Sciatic nerve (tissue), 2 donors: ENCODE measurements at regions not wholly inside any gene's neighbourhood (a gene's known extent, or its start where the extent isn't known, plus 50 kb on each side); places are given as distances from the start of the nearest gene placed in this dataset.
A peak's percentile ranks its signal among the peaks of the same experiment; 100 is the strongest.

ENCODE experiments used
- ATAC-seq: fragments of 200-7000 bp; cut with Tn5 transposase; one replicate; pipeline ENCODE4 v1.9.1; 2020; ENCODE audit warnings: mild to moderate bottlenecking, moderate library complexity
- DNase-seq: peaks from one replicate; pipeline ENCODE4 v3.0.0-alpha.2; 2020; ENCODE audit warnings: low spot score
- intact Hi-C: fragments of 100-400 bp; cut with DNase I; formaldehyde crosslinking; loops from one replicate; pipeline ENCODE4 v1.14.2; 2022
- donor health status: DM: no; HTN: no; CAD: no.
- donor health status: DM: no; HTN: no; CAD: no.

DNA sequence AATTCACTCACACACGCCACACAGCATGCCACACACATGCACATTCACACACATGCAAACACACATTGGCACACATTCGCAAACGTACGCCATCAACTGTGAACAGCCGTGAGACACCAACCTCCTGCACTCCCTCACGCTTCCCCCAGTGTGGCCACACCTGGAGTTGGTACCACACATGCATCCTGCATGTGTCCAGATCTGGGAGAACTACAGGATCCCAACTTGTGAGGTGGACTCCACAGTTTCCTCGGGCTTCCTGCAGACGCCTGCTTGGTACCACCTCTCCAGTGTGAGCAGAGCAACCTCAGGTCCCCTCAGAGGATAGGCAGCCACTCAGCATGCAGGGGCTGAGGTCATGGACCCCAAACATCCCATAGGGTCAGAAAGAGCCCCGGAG is 239.0 kb downstream of the EIPR1 start:
- ATAC-seq (no peak), DNase-seq (no peak)
- intact Hi-C loops, result no loop called here

DNA sequence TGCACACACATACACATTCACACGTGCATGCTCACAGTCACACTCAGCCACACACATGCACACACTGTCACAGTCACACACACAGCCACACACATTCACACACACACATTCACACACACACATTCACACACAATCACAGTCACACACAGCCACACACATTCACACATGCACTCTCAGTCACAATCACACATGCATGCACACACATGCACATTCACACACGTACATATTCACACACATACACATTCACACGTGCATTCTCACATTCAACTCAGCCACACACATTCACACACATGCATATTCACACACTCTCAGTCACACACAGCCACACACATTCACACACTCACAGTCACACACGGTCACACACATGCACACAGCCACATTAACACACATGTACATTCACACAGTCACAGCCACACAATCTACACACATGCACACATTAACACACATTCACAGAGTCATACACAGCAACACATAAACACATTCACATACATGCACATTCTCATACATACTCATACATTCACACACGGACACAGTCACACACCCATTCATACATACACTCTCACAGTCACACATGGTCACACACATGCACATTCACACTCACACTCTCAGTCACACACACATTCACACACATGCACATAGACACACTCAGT is 239.8 kb downstream of the EIPR1 start:
- intact Hi-C loops, result no loop called here
- DNase-seq, result no peak

DNA sequence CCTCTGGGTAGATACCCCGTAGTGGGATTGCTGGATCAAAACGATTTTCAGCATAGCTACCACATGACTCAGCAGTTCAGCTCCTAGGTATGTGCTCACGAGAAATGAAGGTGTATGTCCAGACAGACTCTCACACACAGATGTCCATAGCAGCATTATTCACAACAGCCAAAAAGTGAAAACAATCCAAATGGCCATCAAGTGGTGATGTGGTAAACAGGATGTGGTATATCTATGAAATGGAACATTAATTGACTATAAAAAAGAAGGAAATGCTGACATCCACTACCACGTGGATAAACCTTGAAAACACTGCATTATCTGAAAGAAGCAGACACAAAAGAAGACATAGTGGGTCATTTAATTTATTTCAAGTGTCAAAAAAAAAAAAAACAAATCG is 241.9 kb downstream of the EIPR1 start:
- ATAC-seq, result no peak
- intact Hi-C loops, result no loop called here

More for the DNA sequence above, 239.8 kb downstream of the EIPR1 start:
- ATAC-seq, result no peak

DNA sequence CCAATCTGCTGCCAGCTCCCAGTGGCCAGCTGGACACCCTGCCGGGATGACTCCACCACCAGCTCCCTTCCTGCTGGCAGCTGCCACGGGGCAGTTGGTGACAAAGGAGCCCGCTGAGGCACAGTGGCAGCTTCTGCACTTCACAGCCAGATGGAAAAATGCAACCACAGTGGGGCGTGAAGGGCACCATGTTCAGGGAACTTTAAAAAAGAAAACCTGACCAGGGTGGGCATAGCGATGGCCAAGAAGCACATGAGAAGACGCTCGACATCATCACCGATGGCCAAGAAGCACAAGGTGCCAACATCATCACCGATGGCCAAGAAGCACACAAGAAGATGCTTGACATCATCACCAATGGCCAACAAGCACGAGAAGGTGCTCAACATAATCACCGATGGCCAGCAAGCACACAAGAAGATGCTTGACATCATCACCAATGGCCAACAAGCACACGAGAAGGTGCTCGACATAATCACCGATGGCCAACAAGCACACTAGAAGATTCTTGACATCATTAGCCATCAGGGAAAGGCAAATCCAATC is 243.5 kb downstream of the EIPR1 start:
- intact Hi-C loops, result no loop called here
- DNase-seq (no peak), ATAC-seq (no peak)

More for the DNA sequence above, 241.9 kb downstream of the EIPR1 start:
- no peak for DNase-seq

DNA sequence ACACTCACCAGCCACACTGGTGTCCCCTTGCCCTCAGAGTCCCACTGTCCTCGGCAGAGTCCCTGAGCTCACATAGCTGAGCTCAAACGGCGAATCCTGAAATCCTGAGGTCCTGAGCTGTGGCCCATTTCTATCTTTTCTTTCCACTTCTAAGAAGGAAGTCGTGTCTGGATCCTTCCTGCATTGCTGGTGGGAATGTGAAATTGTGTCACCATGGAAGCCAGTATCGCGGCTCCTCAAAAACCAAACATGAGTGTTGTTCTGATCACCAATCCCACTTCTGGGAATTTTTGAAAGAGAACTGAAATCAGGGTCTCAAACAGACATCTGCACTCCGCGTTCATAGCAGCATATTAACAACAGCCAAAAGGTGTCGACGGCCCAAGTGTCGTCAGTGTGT is 244.7 kb downstream of the EIPR1 start:
- intact Hi-C loops, result no loop called here
- DNase-seq (no peak), ATAC-seq (no peak)

DNA sequence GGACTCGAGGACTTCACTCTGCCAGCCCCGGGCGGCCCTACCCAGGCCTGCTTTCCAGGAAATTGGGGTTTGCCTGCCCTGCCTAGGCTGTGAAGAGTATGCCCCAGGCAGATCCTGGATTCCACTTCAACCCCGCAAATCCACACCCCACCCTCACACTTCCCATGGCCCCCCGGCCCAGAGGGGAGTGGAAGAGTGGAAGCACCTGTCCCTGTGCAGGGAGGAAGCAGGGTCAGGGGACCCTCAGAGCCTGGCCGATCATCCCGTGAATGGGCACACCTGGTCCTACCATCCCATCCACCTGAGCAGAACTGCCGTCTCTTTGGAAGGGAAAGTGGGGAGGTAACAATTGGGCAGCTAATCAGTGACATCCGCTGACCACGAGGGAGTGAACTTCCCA is 245.2 kb downstream of the EIPR1 start:
- intact Hi-C loops, result no loop called here
- DNase-seq (no peak), ATAC-seq (no peak)

DNA sequence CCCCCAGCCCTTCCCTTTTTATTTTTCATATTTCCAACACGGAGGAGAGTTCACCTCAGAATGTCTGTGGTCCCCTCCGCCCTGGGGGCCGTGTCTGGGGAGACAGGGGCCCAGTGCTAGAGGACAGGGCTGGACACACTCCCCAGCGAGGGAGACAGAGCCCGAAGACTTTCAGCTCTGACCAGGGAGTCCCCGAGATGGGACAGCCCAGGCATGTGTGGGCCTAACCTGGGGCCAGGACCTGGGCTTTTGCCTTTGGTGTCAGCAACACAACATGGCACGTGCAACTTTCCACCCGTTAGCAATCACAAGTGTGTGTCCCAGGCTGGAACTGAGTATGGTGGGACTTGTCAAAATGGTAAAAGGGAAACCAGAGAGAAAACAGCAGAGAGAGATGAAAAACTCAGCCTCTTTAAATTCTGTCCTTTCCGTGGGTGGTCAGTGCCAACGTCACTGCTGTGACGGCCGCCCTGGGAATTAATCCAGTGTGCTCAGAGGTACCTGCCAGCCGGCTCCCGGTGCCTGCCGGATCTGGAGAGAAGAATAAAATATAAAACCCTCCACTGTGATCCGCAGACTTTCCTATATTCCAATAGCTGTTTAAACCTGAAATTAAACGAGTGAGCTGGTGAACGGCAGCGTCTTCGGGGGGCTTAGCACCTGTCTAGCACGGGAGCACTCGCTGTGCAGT is 245.8 kb downstream of the EIPR1 start:
- ATAC-seq (no peak), DNase-seq (peak; percentile 19)
- intact Hi-C loops, result no loop called here

DNA sequence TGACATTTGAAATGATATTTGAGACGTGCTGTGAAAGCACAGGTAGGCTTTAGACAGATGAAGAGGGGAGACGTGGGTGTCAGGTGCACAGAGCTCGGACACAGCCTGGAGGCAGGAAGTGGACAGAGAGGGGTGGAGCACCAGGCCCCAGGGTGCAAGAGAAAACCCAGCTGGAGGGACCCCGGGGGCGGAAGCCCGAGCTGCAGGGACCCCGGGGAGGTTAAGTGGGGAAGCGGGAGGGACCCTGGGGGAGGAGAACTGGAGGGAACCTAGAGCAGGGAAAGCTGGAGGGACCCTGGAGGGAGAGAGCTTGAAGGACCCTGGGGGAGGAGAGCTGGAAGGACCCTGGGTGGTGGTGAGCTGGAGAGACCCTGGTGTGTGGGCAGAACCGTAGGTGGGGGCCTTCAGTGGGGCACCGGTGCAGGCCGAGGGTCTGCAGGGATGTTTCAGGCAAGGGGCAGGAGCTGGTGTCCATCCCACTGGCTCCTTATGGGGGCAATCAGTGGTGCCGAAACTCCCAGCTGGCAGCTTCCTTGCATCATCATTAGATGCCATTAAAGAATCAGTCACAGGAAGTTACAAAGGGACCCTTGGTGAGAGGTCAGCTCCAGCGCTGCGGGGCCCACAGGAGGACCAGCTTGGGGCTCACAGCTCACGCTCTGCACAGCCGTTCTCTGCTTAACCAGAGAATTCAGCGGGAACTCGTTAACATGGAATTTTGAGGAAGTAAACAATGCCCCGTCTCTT is 246.6 kb downstream of the EIPR1 start:
- DNase-seq (peak; percentile 42), ATAC-seq (no peak)
- intact Hi-C loops, result no loop called here

DNA sequence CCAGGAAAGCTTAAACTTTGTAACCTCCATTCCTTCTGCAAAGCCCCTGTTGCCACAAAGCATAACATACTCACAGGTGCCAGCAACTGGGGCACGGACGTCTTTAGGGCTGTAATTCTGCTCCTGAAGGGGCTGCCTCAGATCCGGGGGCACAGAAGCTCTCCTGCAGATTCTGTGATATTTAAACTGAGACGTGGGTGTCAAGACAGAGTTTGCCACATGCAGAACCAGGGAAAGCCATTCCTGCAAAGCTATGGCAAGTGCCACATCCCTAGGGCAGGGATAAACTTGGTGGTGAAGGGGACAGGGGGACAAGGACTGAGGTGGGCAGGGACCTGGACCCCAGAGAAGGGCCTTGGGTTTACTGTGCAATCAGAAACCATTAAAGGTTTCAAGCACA is 247.2 kb downstream of the EIPR1 start:
- no peak for DNase-seq

DNA sequence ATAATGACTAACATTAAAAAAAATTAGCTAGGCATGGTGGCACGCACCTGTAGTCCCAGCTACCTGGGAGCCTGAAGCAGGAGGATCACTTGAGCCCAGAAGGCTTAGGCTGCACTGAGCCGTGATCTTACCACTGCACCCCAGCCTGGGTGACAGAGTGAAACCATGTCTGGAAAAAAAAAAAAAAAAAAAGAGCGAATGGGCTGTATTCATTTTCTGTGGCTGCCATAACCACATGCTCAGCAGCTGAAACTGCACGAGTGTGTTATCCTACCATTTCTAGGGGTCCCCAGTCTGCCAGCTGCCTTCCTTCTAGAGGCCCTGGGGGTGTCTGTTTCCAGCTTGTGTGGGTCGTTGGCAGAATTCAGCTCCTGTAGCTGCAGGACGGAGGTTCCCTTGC is 247.8 kb downstream of the EIPR1 start:
- intact Hi-C loops, result no loop called here
- no peak for DNase-seq
- no peak for ATAC-seq

More for the DNA sequence above, 247.2 kb downstream of the EIPR1 start:
- no peak for ATAC-seq
- intact Hi-C loops, result no loop called here

DNA sequence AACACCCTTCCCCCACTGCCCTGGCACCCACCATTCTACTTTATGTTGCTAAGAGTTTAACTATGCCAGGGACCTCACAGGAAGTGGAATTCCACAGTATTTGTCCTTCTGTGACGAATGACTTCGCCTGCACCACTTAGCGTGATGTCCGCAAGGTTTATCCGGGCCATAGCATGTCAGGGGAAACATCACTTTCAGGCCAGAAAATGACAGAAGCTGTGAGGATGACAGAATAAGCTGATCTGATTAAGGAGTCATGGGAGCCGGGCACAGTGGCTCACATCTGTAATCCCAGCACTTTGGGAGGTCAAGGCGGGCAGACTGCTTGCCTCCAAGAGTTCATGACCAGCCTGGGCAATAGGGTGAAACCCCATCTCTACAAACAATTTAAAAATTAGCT is 248.8 kb downstream of the EIPR1 start:
- no peak for ATAC-seq
- intact Hi-C loops, result no loop called here
- DNase-seq, result no peak

DNA sequence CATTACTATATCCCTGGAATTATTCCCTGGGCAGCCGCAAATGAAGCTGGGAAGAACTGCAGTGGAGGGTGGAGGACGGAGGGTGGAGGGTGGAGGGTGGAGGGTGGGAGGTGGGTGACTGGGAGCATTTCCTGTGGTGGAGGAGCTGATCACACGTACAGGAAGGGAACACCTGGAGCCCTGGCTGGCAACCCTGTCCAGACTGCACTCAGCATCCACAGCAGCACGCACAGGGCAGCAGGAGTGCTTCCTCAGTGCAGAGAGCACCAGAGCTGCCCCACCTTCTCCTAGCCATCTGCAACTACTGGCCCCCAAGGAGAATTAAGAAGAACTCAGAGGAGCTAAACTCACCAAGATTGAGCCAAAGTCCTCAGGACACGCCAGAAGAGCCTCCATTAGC is 249.9 kb downstream of the EIPR1 start:
- ATAC-seq (no peak), DNase-seq (no peak)

DNA sequence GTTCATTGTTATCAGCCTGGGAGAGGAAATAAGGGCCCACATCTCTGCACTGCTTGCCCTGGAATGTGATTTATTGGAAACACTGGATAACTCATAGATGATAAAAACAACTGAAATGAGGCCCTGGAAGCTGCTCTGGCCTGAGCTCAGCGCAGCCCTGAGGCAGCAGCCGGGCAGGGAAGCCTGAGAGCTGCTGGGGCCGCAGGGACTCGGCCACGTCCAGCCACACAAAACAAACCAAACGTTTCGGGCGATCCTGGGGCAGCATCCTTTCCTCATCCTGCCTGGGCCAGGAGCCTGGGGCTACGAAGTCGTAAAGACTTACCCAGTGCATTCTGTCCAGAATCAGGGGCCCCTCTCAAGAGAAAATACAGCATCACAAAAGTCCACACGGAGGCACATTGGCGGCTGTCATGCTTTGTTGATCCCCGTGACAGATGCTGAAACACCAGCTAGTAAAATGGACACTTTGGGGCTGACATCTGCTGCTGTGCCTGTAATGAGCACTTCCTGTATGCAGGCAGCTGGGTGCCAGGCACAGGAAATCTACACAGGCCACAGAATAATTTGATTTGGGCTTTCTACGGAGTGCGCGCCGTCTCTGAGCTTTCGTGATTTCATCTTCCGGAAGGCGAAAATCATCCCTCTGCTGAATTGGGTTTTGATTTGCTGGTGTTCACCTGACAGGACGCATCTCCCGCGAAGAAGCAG is 250.6 kb downstream of the EIPR1 start:
- DNase-seq (peak; percentile 25), ATAC-seq (no peak)
- intact Hi-C loops, result no loop called here

More for the DNA sequence above, 249.9 kb downstream of the EIPR1 start:
- intact Hi-C loops, result no loop called here

DNA sequence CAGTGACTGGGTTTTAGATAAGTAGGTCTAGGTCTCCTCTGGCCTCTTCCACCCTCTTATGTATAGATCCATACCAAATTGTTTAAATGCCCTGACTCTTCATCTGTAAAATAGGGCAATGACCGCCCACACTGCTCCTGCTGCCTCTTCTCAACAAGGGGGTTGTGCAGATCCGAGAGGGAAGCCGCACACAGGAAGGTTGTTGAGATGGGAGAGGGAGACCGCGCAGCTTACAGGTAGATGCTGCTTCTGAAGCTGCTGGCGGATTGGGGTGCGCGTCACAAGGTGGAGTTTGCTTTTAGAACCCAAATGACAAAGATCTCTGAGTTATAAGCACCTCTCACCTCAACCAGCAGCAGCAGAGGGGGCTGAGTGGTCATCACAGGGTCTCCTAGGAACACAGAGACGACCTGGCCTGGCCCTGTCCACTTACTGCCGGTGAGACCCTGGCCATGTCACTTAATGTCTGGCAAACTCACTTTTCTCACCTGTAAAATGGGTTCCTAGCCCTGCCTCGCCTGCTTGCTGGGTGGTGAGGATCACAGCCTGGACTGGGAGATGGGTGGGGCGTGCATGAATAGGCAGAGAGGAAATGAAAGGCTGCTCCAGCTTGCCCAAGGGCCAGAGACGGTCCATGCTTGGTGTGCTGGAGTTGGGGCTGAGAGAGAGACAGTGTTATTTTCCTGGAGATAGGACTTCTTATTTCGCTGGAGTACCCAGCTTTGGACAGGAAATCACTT is 251.3 kb downstream of the EIPR1 start:
- intact Hi-C loops, result no loop called here
- peak; percentile 38 for DNase-seq
- no peak for ATAC-seq

DNA sequence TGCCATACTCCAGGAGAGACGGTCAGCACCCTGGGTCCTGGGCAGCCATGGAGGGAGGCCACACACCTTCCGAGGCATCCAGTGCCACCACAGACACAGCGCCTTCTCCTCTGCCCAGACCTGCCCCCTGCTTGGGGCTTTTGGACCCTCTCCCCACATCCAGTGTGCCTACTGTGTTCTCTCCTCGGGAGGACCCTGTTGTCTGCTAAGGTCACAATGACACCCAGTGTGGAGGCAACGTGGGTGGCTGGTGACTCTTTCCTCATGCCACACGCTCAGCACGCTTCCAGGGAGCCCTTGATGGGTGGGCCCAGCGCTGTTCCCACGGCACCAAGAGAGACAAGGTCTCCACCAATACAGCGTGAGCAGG is 251.9 kb downstream of the EIPR1 start:
- intact Hi-C loops, result no loop called here
- DNase-seq (peak; percentile 21), ATAC-seq (no peak)

DNA sequence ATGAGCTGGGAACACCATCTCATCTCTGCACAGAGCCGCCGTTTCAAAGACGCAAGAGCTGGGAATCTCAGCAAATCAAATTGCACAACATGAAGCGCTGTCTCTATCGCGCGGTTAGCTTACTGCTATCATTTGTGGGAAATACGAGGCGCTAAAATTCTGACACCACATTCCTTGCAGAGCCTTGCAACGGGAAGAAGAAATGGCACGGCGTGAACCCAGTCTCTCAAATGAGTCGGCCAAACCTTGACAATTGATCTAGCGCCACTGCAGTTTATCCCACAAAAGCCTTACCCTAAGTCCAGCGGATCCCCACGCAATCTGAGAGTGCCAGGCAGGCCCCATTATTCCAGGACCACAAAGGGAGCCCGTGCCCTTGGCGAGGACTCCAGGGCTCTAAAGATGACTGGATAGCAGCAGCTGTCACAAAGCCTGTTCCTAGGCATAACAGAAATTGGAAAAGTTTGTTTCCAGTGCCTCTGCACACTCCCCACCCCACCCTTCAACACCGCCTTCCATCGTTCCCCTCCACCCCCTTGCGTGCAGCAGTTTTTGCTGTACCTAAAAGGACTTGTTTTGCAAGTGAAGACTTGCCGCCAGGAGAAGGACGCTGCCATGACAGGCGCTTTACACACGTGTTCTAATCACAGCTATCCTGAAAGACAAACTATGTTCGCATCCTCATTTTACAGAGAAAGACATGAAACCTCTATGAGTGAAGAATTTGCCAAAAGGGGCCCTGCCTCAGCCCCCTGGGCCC is 252.4 kb downstream of the EIPR1 start:
- intact Hi-C loops, result no loop called here
- no peak for ATAC-seq
- peak; percentile 36 for DNase-seq

DNA sequence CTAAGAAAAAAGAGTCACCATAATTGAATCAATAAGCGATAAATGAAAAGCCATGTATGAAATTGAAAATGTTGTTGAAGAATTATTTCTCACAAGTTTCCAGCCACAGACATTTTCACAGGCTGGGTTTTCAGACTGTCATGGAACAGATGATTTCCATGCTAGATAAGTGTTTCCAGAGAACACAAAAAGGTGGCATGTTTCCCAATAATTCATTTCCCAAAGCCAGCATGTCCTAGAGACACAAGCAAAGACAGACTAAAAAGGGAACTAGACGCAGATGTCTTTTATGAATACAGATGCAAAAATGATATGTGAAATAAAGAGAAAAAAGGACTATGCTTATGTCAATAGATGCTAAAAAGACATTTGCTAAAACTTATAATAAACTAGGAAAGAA is 255.1 kb downstream of the EIPR1 start:
- ATAC-seq, result no peak
- intact Hi-C loops, result no loop called here
- no peak for DNase-seq

DNA sequence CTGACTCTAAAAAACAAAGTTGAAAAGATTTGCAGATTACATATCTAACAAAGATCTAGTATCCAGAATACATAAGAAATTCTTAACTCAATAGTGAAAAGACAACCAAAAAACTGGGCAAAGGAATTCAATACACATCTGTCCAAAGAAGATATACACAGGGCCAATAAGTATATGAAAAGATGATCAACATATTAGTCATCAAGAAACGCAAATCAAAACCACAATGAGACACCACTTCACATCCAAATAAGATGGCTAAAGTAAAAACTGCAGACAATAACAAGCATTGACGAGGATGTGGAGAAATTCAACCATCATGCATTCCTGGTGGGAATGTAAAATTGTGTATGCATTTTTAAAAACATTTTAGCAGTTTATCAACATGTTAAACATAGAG is 256.0 kb downstream of the EIPR1 start:
- intact Hi-C loops, result no loop called here
- ATAC-seq, result no peak
- no peak for DNase-seq
